Activated T-cell treated with anti-CD3 and anti-CD28 coated beads for 24 hours (primary cell): ENCODE measurements at regions not wholly inside any gene's neighbourhood (a gene's known extent, or its start where the extent isn't known, plus 50 kb on each side); places are given as distances from the start of the nearest gene placed in this dataset.
"Not testable (repeated sequence)": the region's sequence is repeated elsewhere in the genome, so short reads cannot be mapped to it uniquely, and the experiment has no call there.

Experiments used
- DNase-seq: peaks from one replicate; pipeline ENCODE4 v3.0.0-alpha.2; 2020; ENCODE audit warnings: low read depth

DNA sequence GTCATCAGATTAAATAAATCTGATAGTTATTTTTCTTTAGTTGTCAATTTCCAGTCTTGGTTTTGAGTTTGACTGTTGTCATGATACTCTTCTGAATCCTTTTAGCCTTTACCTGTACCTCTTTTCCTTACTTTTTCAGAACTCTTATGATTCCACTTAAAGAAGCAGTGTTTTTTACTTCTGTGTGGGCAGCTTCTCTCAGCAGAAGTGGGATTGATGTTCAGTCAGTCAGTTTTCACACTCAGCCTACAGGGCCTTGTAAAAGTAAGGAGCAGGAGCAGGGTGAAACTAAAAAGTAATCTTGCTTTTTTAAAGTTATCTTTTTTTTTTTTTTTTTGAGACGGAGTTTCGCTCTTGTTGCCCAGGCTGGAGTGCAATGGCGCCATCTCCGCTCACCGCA lies 75.1 kb downstream of the HAUS1 start:
- no peak for DNase-seq

DNA sequence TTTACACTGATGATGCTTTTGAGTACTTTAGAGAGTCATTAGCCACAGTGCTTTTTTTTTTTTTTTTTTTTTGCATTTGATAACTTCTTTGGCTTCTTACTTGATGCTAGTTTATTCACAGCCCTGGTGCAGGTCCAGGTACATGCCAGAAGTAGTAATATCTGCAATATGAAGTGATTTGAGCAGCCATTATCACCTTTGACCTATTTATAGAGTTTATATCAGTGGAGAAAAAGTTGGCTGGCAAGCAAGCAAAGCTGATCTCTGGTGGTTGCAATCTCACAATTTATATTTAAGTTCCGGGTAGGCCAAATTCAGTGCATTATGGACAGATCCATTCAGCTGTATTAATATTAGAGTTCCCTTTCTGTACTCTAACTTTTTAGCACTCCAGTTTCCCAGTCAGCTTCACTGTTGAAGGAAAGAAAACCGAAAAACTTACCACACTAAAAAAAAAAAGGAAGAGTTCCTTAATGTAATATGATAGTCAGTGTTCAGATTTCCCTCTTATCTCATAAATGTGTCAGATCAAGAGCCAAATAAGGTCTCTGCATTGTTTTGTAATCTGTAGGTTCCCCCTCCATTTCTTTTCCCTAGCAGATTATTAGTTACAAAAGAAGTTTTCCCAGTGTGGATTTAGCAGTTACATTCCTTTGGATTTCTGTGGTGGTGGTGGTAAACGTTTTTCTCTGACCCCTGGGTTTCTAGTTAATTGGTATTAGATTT lies 78.6 kb downstream of the HAUS1 start:
- DNase-seq, result no peak

DNA sequence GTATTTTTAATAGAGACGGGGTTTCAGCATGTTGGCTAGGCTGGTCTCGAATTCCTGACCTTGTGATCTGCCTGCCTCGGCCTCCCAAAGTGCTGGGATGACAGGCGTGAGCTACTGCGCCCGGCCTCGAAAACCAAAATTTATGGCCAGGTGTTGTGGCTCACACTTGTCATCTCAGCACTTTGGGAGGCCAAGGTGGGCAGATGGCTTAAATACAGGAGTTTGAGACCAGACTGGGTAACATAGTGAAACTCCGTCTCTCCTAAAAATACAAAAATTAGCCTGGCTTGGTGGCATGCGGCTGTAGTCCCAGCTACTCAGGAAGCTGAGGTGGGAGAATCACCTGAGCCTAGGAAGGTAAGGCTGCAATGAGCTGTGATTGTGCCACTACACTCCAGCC lies 80.1 kb downstream of the HAUS1 start:
- DNase-seq, result not testable (repeated sequence)

DNA sequence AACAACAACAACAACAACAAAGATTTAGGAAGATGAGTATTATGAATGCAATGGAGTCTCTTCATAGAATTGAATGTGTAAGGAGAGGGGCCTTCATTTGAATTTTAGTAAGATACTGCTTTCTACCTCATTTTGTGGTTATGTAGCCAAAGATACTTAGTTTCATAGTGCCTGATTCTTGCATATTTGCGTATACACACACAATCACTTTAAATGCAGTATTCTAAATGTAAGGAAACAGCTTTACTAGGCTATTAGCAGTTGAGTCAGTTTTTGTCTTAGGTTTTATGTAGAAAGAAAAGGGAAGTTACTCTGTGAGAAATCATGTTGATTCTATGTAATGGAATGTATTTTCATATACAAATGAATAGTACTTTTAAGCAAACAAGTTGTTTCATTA lies 80.5 kb downstream of the HAUS1 start:
- no peak for DNase-seq

DNA sequence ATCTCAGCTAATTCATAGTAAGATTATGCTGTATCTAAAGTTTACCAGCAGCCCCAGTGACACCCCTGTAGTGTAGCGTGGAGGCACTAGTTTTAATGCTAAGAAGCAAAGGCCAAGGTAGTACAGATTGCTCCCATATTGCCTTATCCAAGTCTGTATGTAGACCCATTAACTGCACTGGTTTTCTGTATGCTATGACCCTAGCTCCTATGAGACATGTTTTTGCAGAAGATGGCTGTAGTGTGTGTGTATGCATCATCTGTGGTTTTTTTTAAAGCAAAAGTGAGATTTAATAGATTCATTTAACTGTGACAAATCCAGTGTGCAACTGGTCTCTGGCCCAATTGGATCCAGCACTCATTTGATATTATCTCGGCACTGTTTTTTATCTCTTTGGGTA lies 86.5 kb downstream of the HAUS1 start:
- DNase-seq, result no peak

DNA sequence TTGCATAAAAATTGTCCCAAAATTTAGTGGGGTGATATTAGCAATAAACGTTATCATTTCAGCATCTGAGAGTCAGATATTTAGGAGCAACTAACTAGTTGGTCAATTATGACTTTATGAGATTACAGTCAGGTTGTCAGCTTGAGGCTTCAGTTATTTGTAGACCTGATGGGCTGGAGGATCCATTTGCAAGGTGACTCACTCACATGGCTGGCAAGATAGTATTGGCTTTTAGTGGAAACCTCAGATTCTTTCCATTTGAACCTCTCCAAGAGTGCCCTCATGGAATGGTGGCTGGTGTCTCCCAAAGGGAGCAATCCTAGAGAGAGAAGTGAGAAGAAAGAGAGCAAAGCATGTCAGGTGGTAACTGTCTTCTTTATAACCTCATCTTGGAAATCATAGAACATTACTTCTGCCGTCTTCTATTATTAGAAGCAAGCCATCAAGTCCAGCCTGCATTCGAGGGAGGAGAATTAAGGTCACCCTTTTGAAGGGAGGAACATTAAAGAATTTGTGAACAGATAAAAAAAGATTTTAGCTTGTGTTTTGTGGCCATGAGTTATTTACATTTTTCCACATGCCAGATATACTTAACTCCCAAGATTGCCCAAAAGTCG lies 92.5 kb downstream of the HAUS1 start:
- DNase-seq, result no peak

DNA sequence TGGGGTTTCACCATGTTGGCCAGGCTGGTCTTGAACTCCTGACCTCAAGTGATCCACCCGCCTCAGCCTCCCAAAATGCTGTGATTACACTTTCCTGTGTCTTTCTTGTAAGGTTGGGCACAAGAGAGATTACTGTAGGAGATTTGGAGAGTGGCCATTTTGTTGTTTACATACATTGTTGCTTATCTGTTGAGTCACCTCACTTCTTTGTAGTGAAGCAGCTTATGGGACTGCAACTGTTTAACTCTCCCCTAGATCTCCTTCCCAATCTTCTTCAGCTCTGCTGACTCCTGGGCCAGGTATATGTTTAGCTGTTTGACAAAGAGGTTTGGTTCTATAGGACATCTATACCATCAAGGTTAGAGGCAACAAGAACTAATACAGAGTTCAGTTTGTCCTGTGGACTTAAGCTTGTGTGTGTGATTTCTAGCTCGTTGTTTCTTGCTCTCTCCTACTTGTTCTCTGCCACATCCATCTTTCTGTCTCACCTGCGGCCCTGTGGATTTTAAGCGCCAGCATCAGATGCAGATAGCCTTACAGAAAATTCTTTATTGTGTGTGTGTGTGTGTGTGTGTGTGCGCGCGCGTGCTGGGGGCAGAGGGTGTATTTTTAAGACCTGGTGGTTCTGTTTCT lies 95.4 kb downstream of the HAUS1 start:
- DNase-seq, result no peak

DNA sequence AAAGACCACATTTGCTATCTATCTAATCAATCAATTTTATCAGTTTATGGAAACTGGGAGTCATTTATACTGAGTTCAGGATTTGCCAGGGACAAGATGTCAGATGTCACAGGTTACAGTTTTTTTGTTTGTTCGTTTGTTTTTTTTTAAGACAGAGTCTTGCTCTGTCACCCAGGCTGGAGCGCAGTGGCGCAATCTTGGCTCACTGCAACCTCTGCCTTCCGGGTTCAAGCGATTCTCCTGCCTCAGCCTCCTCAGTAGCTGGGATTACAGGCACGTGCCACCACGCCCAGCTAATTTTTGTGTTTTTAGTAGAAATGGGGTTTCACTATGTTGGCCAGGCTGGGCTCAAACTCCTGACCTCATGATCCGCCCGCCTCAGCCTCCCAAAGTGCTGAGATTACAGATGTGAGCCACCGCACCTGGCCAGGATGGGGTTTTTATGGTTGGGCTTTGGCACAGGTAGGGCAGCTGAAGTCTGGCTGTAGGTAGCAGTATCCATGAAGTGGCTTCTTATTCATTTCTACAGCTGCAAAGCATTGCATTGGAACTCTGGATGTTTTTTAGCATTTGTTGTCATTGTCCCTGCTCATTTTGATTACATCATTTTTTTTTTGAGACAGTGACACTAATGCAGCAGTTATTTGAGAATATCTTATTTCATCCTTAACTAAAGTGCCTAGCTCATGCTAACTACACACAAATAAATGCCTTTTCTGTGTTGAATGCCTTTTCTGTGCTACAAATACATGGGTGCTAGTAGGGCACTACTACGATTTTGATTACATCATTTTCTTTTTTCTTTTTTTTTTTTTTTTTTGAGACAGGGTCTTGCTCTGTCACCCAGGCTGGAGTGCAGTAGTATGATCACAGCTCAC lies 96.2 kb downstream of the HAUS1 start:
- not testable (repeated sequence) for DNase-seq

DNA sequence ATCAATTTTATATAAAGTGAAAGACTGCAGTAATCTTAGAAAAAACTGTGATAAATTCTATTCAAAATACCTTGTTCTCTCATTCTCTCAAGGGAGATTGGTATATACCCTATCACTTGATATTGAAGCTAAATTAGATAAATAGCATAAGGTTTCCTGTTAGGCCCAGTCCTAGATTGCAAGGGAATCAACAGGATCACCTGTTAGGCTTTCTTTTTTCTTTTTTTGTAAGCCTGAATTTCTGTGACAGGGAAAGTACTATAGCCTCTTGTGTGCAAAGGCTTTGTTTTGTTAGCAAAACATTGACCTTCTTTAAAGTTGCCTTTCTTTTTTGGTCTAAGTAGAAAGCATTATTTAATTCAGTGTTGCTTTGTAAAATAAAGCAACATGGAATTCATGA lies 100.0 kb downstream of the HAUS1 start:
- no peak for DNase-seq

DNA sequence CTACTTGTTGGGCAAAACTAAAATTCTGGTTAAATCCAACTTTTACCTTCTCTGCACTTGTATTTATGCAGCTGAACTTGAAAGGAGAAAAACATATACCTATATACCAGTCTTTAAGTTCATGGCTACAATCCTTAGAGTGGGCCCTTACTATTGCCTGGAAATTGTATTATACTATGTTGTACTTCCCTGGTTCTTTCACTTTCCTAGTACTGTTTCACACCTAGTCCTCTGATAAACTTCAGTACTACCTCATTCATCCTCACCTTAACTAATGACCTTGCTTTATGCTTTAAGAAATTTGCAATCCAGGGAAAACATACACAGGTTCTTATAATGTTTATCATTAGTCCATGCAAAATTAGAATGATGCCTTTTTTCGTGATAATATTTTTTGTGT lies 103.8 kb downstream of the HAUS1 start:
- DNase-seq, result no peak

DNA sequence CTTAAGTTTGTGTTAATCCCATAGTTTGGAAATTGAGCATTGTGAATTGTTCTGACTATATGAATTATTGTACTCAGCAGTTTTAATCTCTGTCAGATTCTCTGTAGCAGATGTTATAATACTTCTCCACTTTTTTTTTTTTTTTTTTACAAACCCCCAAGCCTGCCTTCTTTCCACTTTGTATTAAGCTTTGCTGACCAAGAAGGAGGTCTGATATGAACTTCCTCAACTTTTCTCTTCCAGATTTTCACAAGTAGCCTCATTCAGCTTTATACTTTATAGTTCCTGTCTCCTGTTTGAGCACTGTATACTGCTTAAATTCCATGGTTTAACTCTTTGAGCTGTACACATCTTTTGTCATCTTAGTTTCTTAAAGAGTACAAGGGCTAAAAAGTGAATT lies 105.0 kb downstream of the HAUS1 start:
- no peak for DNase-seq

DNA sequence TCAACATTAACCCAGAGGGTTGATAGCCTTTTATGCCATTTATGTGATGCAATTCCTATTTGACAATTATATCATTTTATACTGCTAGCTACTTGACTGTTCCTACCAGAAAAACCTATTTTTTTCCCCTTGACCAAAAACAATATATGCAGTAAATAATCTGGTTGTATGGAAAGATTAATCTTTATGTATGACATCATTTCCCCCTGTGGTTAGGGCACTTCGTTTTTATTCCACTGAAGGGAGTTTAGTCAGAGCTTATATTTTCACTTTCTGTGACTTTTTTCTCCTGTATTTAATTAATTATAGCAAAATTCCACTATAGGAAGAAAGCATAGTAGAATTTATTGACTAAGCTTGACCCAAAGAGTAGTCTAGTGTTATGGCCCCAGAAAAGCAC lies 107.6 kb downstream of the HAUS1 start:
- DNase-seq, result no peak

DNA sequence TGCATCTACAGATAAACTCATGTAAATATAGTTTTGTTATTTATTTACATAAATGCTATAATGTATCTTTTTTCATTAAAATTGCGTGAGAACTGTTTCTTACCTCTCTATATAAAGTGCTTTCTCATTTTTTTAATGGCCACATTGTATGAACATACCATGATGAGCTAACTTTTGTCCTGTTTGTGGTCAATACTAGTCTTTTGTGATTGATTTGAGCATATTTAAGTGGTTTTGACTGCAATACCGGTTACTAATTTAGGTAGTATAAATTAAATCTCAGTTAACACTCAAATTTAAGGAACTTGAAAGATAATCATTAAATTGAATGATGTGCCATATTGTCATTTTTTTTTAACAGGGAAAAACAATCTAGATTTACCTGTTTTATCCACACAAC lies 108.2 kb downstream of the HAUS1 start:
- DNase-seq, result no peak

DNA sequence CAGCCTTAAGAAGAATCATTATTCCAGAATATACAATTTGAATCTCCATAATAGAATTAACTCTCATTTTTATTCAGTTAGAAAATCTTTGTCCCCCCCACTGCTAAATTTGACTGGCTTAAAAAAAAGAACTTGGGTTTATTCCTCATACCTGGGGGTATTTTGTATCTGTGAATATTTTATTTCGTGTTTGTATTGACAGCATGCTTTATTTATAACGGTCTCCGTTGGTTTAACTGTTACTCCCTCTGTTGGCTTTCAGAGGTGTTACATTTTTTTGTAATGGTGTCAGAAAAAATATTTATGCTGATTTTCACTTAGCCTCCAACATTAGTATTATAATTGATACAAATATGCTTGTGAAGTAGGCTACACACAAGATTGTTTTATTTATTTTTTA lies 109.1 kb downstream of the HAUS1 start:
- no peak for DNase-seq

DNA sequence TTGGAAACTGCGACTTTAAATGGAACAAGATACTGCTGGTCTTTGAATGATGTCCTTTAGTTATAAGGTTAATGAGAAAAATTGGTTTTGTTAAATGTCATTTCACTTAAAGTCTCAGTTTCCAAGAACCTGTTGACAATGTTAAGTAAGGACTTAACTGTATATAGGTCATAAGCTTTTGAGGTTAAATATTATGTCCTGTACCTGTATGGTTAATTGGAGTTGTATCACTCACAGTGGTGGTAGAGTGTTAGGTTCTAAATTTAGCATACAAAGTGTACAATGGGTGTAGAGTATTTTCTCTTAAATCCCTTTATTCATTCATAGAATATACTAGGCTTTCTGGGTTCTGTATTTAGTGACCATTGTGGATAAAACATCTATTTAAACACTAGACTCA lies 110.2 kb downstream of the HAUS1 start:
- DNase-seq, result no peak

DNA sequence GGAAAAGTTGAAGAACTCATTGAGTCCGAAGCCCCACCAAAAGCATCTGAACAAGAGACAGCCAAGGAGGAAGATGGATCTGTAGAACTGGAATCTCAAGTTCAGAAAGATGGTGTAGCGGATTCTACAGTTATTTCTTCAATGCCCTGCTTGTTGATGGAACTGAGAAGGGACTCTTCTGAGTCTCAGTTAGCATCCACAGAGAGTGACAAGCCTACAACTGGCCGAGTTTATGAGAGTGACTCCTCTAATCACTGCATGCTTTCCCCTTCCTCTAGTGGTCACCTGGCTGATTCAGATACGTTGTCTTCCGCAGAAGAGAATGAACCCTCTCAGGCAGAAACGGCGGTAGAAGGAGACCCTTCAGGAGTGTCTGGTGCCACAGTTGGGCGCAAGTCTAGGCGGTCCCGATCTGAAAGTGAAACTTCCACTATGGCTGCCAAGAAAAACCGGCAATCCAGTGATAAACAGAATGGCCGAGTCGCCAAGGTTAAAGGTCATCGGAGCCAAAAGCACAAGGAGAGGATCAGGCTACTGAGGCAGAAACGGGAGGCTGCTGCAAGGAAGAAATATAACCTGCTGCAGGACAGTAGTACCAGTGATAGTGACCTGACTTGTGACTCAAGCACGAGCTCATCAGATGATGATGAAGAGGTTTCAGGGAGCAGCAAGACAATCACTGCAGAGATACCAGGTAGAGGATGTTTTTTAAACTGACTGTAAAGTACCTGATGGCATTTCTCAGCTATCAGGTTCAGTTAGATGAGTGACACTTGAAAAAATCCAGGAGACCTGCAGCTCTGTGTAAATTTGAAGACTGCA lies 111.9 kb downstream of the HAUS1 start:
- DNase-seq, result no peak

DNA sequence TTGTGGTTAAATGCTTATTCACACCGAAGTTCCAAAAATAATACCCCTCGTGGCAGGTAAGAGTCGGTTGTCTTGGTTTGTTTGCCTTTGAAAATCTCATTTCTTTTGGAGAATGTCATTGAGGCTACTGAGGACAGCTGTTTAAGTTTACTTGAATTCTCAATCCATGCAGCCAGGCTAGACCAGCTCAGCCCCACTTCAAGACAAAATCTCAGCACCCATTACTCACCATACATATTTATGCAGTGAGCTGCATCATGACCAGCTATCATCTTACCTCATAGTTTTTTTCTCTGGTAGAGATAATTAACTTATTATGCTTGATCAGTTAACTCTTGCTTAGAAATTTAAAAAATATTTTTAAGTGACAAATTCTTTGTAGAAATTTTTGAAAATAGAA lies 115.9 kb downstream of the HAUS1 start:
- no peak for DNase-seq

DNA sequence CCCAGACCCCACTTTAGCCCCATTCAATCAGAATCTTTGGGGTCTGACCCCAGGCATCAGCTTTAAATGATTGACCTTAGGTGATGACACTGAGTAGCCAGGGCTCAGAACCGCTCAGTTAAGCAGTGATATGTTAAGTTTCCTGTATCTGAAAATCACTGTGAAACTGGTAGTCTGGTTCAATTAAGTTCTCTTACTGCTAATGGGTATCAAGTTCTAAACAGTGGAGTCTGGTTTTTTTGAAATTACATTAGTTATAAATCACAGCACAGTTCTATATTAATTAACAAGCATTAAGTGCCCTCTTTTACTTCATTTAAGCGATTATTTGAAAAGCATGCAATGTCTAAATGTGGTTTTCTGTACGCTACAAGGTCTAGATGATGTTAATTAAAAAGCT lies 117.9 kb downstream of the HAUS1 start:
- DNase-seq, result no peak

DNA sequence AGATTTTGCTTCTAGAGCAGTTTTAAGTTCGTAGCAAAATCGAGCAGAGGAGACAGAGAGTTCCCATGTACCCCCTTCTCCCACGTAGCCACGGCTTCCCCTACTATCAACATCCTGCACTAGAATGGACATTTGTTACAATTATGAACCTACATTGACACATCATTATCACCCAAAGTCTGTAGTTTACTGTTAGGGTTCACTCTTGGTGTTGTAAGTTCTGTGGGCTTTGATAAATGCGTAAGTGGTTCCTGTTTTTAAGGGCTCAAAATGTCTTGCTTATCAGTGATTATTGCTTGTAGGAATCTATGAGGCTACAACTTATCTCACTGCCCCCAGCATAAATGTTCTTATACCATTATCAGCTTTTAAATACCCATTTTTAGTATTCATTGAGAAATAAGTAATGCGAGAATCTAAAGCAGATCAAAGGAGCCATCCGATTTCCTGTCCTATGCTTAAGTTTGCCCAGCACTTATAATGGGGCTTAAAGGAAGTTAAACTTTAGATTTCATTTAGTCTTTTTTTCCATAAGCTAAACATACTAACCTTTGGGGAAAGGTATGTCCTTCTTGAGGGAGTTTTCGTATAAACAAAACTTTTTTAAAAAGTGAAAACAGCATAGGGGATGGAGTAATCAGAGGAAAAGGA lies 118.7 kb downstream of the HAUS1 start:
- DNase-seq, result no peak

DNA sequence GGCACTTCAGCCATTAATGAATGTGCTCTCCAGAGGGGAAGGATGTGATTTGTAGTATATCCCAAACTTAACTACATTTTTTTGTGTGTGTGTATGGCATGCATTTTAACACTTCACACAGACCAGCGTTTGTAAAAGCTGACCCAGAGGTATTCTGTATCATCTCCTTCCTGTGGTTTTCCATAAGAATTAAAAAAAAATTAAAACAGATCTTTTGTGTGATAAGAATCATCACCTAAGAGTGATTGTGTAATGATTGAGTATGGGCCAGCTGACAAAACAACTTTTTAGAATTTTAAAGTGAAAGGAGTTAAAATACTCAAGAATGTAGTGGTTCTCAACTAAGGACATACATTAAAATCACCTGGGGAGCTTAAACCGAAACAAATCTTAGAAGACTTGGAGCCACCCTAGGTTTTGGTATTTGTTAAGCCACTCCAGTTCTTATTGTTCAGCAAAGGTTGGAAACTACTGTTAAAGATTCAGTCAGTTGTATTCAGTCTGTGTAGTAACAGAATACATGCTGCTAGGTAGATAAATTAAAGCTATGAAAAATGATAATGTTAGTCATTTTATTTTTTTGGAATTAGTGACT lies 120.1 kb downstream of the HAUS1 start:
- no peak for DNase-seq

DNA sequence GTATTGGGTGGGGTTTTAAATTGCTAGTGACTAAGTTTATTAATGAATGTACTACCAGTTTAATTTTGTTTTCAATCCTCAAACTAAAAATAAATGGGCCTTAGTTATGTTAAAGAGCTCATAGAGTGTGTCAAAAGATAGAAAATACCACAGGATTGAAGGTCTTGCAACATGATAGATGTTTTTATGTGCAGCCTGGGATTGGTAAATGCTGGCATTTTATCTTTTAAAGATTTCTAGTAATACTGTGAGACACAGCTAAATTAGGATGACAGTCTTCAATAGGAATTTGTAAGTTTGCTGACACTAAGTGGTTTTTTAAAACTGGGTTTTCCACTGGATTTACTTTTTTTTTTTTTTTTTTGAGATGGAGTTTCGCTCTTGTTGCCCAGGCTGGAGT lies 122.3 kb downstream of the HAUS1 start:
- DNase-seq, result no peak
